GM18870 (cell line): ENCODE measurements at regions not wholly inside any gene's neighbourhood (a gene's known extent, or its start where the extent isn't known, plus 50 kb on each side); places are given as distances from the start of the nearest gene placed in this dataset.
A peak's percentile ranks its signal among the peaks of the same experiment; 100 is the strongest.
"Not testable (repeated sequence)": the region's sequence is repeated elsewhere in the genome, so short reads cannot be mapped to it uniquely, and the experiment has no call there.

ENCODE experiments used
- ATAC-seq: cut with Tn5 transposase; IDR thresholded peaks from one replicate; pipeline ENCODE4 v1.9.1; 2021; ENCODE audit warnings: moderate library complexity; ENCODE audit not compliant: unreplicated experiment

GRCh38 chr10:29798921-29799690 is 164.3 kb upstream of the SVIL start:
- no peak for ATAC-seq

- ATAC-seq, result no peak
Observed at GRCh38 chr10:29797616-29798015, 162.8 kb upstream of the SVIL start.

DNA sequence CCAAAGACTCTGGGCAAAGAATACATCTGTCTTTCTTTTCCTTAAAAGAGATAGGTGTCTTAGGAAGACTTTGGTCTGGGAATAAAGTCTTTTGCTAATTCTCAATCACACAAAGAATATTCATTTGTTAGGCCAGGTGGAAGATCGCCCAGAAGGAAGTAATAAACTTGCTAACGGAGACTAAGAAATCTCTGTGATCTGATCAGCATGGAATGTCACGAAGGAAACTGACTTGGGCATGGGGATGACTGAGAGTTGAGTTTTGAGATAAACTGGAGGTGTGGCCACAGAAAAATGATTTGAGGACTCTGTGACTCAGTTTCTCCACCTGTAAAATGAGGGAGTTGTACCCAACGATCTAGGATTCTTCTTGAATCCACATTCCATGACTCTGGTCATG is 161.1 kb upstream of the SVIL start:
- ATAC-seq, result no peak

DNA sequence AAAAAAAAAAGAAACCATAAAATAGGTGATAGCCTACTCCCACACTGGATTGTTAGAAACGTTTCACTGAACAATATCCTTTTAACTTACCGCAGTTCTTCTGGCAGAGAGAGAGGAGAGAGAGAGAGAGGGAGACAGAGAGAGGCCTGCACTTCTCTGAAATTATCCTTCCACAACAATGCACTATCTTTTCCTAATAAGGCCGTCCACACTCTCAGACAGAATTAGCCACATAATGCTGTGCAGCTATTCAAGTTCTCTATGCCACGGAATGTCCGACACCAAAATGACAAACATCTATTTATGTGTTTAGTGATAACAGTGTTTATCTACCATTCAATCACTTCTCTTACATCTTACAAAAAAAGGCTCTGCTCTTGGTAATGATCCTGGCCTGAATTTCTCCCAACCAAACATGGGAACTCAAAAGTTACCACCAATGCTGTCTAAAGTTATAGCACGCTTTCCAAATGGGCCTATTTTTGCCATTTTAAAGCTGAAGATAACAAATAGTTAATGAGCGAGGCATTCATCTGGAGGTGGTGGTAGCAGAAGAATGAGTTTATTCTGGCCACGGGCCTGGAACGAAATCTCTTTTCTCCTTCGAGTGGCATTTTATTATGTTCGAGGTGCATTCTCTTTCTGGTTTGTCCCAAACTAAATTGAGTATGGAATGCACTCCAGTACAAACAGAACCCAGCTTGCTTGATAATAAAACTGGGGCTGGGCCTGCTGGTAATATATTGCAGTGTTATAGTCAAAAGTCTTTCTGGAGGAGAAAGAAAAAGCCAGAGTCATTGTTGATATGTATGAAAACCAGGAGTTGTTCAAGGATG is 160.2 kb upstream of the SVIL start:
- ATAC-seq, result no peak

DNA sequence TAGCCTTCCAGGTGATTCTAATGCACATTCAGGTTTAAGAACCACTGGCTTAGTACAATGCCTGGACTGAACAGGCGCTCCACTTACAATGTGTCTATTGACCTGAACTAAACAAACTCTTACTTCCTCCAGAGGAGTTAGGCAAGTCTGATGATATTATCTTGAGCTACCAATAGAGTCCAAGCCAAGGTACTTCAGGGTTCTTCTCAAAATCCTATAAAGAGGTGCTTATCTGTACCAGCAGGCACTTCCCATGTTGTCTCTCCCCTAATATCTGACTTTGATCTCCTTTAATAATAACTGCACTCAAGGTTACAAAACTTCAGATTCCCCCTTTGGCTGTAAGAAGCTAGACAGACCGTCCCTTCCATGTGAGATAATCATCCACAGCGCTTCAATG is 157.0 kb upstream of the SVIL start:
- no peak for ATAC-seq

DNA sequence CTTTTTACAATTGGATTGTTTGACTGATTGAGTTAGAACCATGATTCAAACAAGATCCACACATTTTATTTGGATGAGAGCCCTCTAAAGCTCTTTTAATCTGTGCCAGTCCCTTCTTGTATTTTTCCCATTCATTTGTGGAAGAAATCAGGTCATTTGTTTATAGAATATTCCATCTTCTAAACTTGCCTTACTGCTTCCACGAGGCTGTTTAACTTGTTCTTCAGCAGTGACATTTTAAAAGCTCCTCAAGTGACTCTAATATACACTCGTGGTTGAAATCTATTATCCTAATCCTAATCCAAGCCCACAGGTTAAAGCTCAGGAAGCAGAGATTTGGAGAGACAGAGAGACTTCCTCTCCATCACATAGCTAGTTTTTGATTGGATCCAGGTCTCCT is 155.4 kb upstream of the SVIL start:
- no peak for ATAC-seq

- ATAC-seq, result no peak
Observed at GRCh38 chr10:29788113-29788512, 153.3 kb upstream of the SVIL start.

- ATAC-seq, result no peak
Observed at GRCh38 chr10:29785701-29786100, 150.9 kb upstream of the SVIL start.

- no peak for ATAC-seq
Observed at GRCh38 chr10:29784175-29784773, 149.5 kb upstream of the SVIL start.

- peak; percentile 47 for ATAC-seq
Observed at GRCh38 chr10:29783201-29783947, 148.6 kb upstream of the SVIL start.

- no peak for ATAC-seq
Observed at GRCh38 chr10:29780639-29781038, 145.9 kb upstream of the SVIL start.

DNA sequence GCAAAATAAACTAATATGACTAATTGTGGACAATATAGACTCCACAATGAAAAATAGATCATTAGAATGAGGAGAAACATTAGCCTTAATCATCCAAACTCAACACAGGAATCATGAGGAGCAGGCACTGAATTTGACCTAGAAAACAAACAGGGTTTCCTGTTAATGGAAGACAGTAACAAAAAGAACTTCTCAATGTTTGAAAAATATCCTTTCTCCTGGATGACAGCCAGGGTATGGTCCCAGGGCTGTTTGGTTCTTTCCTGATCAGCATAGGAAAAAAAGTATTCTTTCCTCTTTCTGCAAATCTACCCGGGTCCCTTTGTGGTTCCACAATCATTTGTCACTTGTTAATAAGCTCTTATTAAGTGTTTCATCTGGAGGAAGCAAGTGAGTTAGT is 145.3 kb upstream of the SVIL start:
- ATAC-seq, result no peak

- no peak for ATAC-seq
Observed at GRCh38 chr10:29776246-29776645, 141.5 kb upstream of the SVIL start.

GRCh38 chr10:29774475-29774874 is 139.7 kb upstream of the SVIL start:
- ATAC-seq, result no peak

DNA sequence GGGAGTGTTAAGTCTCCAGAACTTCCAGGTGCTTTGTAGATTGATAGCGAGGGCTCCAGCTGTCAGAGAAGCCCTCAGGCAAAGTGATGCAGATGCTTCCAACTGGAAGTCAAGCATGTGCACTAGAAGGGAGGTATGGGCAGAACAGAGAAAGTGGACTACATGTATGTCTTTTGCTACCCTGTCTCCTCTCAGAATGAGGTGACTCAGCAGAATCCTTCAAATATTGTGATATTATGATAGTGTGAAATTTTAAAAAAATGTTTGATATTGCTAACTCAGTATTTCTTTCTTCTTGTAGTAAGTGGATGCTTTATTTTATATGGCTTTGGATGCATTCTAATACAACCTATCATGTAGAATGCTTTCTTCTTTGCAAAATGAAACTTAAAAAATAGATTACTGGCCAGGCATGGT is 138.9 kb upstream of the SVIL start:
- no peak for ATAC-seq

DNA sequence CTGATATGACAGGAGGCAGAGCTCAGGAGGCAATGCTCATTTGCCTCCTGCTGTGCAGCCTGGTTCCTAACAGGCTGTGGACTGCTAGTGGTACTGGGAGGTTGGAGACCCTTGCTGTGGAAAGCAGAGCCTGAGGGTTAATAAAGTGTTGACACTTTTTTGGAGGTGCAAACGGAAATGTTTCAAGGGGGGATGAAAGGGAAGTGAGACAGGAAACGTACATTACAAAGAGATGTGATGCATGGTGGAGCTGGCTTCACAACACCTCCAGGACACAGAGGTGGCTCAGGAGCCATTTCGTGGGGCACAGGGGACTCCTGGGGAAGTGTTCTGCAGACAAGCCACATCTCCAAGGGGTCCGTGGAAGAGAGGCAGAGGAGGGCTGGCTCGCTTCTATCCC is 137.6 kb upstream of the SVIL start:
- no peak for ATAC-seq

GRCh38 chr10:29771376-29771775 is 136.6 kb upstream of the SVIL start:
- no peak for ATAC-seq

GRCh38 chr10:29769277-29769676 is 134.5 kb upstream of the SVIL start:
- not testable (repeated sequence) for ATAC-seq

- no peak for ATAC-seq
Observed at GRCh38 chr10:29767968-29768367, 133.2 kb upstream of the SVIL start.

- no peak for ATAC-seq
Observed at GRCh38 chr10:29766753-29767152, 132.0 kb upstream of the SVIL start.

GRCh38 chr10:29765330-29765729 is 130.6 kb upstream of the SVIL start:
- no peak for ATAC-seq
